ENCODE measurements at regions not wholly inside any gene's neighbourhood (a gene's known extent, or its start where the extent isn't known, plus 50 kb on each side); places are given as distances from the start of the nearest gene placed in this dataset.

DNA sequence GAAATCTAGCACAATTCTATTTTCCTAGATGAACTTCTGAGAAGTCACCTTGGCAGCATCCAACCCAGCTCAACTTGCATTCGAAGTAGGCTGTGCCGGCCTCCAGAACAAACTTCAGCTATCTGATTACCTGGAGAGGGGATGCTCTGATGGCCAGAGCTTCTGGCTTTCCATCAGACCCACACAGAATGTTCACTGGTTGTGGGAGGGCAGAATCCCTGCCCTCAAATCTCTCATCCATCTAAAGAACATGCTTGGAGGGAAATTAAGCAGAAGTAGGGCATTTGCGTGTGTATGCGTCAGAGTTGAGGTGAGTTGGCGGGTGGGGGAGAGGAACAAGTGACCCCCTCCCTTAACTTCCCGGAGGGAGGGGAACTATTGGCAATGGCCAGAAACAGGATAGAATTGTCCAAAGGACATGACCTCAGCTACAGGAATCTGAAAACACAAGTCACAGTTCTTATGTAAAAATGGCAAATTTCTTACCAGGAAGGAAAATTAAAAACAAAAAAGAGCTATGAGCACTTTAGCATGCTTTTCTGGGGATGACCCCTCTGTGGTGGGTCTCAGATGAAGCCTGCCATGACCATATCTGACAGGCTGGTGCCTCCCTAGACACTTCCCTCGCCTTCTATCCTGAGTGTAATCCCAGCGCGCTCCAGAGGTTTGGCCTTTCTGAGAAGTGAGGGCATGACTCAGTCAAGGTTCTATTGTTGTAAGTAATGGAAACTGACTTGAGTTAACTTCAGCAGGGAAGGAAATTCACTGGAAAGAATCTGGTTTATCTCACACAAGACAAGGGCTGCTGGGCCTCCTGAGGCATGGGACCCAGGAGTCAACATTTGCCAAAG lies 278.8 kb downstream of the RPS24 start:
- CTCF ChIA-PET: no interaction called here
- POLR2A ChIA-PET: no interaction called here
- TF ChIP-seq, protein P1, sequence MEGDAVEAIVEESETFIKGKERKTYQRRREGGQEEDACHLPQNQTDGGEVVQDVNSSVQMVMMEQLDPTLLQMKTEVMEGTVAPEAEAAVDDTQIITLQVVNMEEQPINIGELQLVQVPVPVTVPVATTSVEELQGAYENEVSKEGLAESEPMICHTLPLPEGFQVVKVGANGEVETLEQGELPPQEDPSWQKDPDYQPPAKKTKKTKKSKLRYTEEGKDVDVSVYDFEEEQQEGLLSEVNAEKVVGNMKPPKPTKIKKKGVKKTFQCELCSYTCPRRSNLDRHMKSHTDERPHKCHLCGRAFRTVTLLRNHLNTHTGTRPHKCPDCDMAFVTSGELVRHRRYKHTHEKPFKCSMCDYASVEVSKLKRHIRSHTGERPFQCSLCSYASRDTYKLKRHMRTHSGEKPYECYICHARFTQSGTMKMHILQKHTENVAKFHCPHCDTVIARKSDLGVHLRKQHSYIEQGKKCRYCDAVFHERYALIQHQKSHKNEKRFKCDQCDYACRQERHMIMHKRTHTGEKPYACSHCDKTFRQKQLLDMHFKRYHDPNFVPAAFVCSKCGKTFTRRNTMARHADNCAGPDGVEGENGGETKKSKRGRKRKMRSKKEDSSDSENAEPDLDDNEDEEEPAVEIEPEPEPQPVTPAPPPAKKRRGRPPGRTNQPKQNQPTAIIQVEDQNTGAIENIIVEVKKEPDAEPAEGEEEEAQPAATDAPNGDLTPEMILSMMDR (IDR thresholded peaks at IDR 0.05; ENCODE audit: low read depth, low read length): no peak
- H3K9me3 ChIP-seq (ENCODE audit: control insufficient read depth, insufficient read depth, low read length): no peaks in the 10 kb centered on the region; the same call in 1 of the 2 replicates
- H3K4me3 ChIP-seq (ENCODE audit: low read depth, low read length): no peak overlapping the region
- DNase-seq (ENCODE audit: low read depth, low spot score): no peak
- H3K27ac ChIP-seq (ENCODE audit: low read depth, low read length): no peak overlapping the region
- H3K27me3 ChIP-seq (ENCODE audit: control insufficient read depth, insufficient read depth, low read length): peaks cover 9% of the 10 kb centered on the region

DNA sequence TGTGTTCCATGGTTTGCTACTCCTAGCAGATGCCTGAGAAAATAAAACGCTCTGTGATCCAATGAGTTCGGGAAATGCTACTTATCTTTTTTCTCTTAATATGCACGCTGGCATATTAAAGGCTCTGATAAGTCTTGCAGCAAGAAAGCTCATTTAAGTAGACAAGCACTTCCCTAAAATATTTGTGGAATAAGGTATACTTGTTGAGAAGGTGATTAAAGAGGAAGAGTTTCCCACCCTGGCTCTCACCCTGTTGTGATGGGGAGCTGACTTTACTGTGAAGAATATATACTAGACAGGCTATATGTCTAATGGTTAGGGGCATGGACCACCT lies 279.4 kb downstream of the RPS24 start:
- Histone ChIP-seq H3K27me3 (ENCODE audit: control insufficient read depth, insufficient read depth, low read length) (peaks cover 9% of the 10 kb centered on the region), H3K27ac (ENCODE audit: low read depth, low read length) (no peak overlapping the region), H3K4me3 (ENCODE audit: low read depth, low read length) (no peak overlapping the region), H3K9me3 (ENCODE audit: control insufficient read depth, insufficient read depth, low read length) (no peaks in the 10 kb centered on the region; the same call in 1 of the 2 replicates)
- CTCF ChIA-PET: interaction anchor here (1.3 kb wide), 1 partner anchor 9 kb away, joined by 3 read pairs; no protein-coding TSS in a partner anchor
- TF ChIP-seq, protein P1 (IDR thresholded peaks at IDR 0.05; ENCODE audit: low read depth, low read length): no peak
- POLR2A ChIA-PET: no interaction called here
- no peak for DNase-seq (ENCODE audit: low read depth, low spot score)

GRCh38 chr10:78313636-78314035 lies 280.0 kb downstream of the RPS24 start:
- TF ChIP-seq, protein P1 (IDR thresholded peaks at IDR 0.05; ENCODE audit: low read depth, low read length): no peak
- H3K9me3 ChIP-seq (ENCODE audit: control insufficient read depth, insufficient read depth, low read length): no peaks in the 10 kb centered on the region; the same call in 1 of the 2 replicates
- no peak overlapping the region for H3K27ac ChIP-seq (ENCODE audit: low read depth, low read length)
- ChIA-PET POLR2A (no interaction called here), CTCF (interaction anchor here (1.3 kb wide), 1 partner anchor 10 kb away, joined by 3 read pairs; no protein-coding TSS in a partner anchor)
- DNase-seq (ENCODE audit: low read depth, low spot score): no peak
- no peak overlapping the region for H3K4me3 ChIP-seq (ENCODE audit: low read depth, low read length)
- peaks cover 9% of the 10 kb centered on the region for H3K27me3 ChIP-seq (ENCODE audit: control insufficient read depth, insufficient read depth, low read length)

GRCh38 chr10:78314651-78315050 lies 281.0 kb downstream of the RPS24 start:
- Histone ChIP-seq H3K27ac (ENCODE audit: low read depth, low read length) (no peak overlapping the region), H3K9me3 (ENCODE audit: control insufficient read depth, insufficient read depth, low read length) (no peaks in the 10 kb centered on the region; the same call in 1 of the 2 replicates), H3K27me3 (ENCODE audit: control insufficient read depth, insufficient read depth, low read length) (peaks cover 9% of the 10 kb centered on the region), H3K4me3 (ENCODE audit: low read depth, low read length) (no peak overlapping the region)
- POLR2A ChIA-PET: no interaction called here
- CTCF ChIA-PET: no interaction called here
- TF ChIP-seq, protein P1 (IDR thresholded peaks at IDR 0.05; ENCODE audit: low read depth, low read length): no peak
- DNase-seq (ENCODE audit: low read depth, low spot score): no peak

DNA sequence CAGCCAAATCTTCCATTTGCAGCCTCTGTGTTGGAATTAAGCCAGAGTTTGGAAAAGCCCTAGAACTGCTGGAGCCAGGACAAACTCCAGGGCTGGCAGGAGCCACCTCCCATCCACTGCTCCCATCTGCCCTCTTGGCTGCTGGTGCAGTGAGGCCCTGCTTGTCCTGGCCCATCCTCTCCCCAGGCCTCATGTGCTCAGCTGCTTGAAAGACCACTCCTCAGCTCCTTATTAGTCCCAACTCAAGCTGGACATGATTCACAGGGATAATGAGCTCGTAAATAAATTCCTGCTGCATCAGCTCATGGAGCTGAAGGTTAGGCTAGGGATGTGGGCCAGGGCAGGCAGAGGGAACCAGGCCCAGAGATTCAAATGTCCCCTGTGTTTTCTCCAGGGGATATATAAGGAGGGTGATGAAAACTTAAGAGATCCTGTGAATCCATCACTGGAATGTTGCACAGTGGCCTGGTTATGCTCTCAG lies 282.8 kb downstream of the RPS24 start:
- Histone ChIP-seq H3K27me3 (ENCODE audit: control insufficient read depth, insufficient read depth, low read length) (peaks cover 10% of the 10 kb centered on the region), H3K4me3 (ENCODE audit: low read depth, low read length) (no peak overlapping the region), H3K9me3 (ENCODE audit: control insufficient read depth, insufficient read depth, low read length) (no peaks in the 10 kb centered on the region; the same call in 1 of the 2 replicates), H3K27ac (ENCODE audit: low read depth, low read length) (no peak overlapping the region)
- TF ChIP-seq, protein P1 (IDR thresholded peaks at IDR 0.05; ENCODE audit: low read depth, low read length): no peak
- POLR2A ChIA-PET: no interaction called here
- CTCF ChIA-PET: no interaction called here
- no peak for DNase-seq (ENCODE audit: low read depth, low spot score)
